Cardiac muscle cell (in vitro differentiated cells and primary cell): ENCODE measurements at regions not wholly inside any gene's neighbourhood (a gene's known extent, or its start where the extent isn't known, plus 50 kb on each side); places are given as distances from the start of the nearest gene placed in this dataset.
"Not testable (repeated sequence)": the region's sequence is repeated elsewhere in the genome, so short reads cannot be mapped to it uniquely, and the experiment has no call there.

Experiments used
- DNase-seq, 2 donors: peaks; one replicate each; pipeline versions ENCODE4 v3.0.0 to v3.0.0-alpha.2; 2010 to 2017; ENCODE audit warnings: low read depth in 1 of 2, low spot score in 1 of 2
- H3K27ac ChIP-seq: fragments of 200-600 bp; sonication (generic); 2 replicates; pipeline ENCODE4 v1.5.1; 2016
- H3K27me3 ChIP-seq: fragments of 200-600 bp; sonication (generic); 2 replicates; pipeline ENCODE4 v1.6.0; 2016; ENCODE audit warnings: control low read depth
- H3K36me3 ChIP-seq: fragments of 200-600 bp; sonication (generic); 2 replicates; pipeline ENCODE4 v1.5.1; 2016; ENCODE audit warnings: control low read depth
- H3K4me1 ChIP-seq: fragments of 200-600 bp; sonication (generic); 2 replicates; pipeline ENCODE4 v1.8.1; 2017; ENCODE audit warnings: low read depth, mild to moderate bottlenecking, mixed run types
- H3K4me3 ChIP-seq: fragments of 200-600 bp; sonication (generic); 2 replicates; pipeline ENCODE4 v1.5.1; 2016; ENCODE audit warnings: mild to moderate bottlenecking
- H3K9me3 ChIP-seq: fragments of 200-600 bp; sonication (generic); 2 replicates; pipeline ENCODE4 v1.5.1; 2017; ENCODE audit warnings: low read depth, mild to moderate bottlenecking, control low read depth
- TF ChIP-seq, protein P1 (sequence below): IDR thresholded peaks from 2 replicates; pipeline ENCODE4 v1.5.1; 2012; ENCODE audit warnings: low read depth, mild to moderate bottlenecking, low read length

DNA sequence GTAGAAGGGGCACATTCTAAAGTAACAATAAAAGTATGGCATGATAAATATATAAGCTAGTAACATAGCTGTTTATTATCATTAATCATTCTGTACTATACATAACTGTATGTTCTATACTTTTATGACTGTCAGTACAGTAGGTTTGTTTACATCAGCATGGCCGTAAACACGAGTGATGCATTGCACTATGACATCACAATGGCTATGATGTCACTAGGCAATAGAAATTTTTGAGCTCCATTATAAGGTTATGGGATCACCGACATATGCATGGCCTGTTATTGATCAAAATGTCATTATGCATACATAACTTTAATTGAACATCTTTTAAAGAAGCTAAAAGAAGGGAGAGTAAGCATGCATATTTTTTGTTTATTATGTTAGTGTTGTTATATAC, 200.1 kb upstream of the SHH start:
- Histone ChIP-seq H3K36me3 (no peaks in the 10 kb centered on the region), H3K9me3 (no peaks in the 10 kb centered on the region), H3K27me3 (no peaks in the 10 kb centered on the region), H3K4me1 (no peaks in the 10 kb centered on the region), H3K4me3 (no peak overlapping the region), H3K27ac (no peak overlapping the region)
- TF ChIP-seq, protein P1, sequence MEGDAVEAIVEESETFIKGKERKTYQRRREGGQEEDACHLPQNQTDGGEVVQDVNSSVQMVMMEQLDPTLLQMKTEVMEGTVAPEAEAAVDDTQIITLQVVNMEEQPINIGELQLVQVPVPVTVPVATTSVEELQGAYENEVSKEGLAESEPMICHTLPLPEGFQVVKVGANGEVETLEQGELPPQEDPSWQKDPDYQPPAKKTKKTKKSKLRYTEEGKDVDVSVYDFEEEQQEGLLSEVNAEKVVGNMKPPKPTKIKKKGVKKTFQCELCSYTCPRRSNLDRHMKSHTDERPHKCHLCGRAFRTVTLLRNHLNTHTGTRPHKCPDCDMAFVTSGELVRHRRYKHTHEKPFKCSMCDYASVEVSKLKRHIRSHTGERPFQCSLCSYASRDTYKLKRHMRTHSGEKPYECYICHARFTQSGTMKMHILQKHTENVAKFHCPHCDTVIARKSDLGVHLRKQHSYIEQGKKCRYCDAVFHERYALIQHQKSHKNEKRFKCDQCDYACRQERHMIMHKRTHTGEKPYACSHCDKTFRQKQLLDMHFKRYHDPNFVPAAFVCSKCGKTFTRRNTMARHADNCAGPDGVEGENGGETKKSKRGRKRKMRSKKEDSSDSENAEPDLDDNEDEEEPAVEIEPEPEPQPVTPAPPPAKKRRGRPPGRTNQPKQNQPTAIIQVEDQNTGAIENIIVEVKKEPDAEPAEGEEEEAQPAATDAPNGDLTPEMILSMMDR: no peak
- no peak for DNase-seq

DNA sequence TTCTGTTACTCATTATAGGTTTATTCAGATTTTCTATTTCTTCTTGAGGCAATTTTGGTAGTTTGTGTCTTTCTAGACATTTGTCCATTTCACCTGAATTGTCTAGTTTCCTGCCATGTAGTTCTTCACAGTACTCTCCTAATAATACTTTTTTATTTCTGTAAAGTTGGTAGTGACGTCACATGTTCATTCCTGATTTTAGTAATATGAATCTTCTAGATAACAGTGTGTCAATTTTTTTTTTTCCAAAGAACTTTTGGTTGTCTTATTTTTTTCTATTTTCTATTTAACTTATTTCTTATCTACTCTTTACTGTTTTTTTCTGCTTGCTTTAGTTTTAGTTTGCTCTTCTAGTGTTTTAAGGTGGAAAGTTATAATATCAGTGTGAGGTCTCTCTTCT, 197.3 kb upstream of the SHH start:
- DNase-seq: no peak
- H3K36me3 ChIP-seq: no peaks in the 10 kb centered on the region
- H3K27ac ChIP-seq: no peak overlapping the region
- TF ChIP-seq, protein P1: no peak
- no peaks in the 10 kb centered on the region for H3K9me3 ChIP-seq
- H3K4me3 ChIP-seq: no peak overlapping the region
- no peaks in the 10 kb centered on the region for H3K4me1 ChIP-seq
- no peaks in the 10 kb centered on the region for H3K27me3 ChIP-seq

GRCh38 chr7:156006876-156007275, 194.6 kb upstream of the SHH start:
- DNase-seq, H3K4me1 ChIP-seq, H3K27ac ChIP-seq, H3K9me3 ChIP-seq, H3K27me3 ChIP-seq, H3K36me3 ChIP-seq, H3K4me3 ChIP-seq: not testable (repeated sequence)

- no peaks in the 10 kb centered on the region for H3K4me1 ChIP-seq
- TF ChIP-seq, protein P1: no peak
- H3K27ac ChIP-seq: no peak overlapping the region
- no peak overlapping the region for H3K4me3 ChIP-seq
- no peaks in the 10 kb centered on the region for H3K36me3 ChIP-seq
- no peaks in the 10 kb centered on the region for H3K27me3 ChIP-seq
- no peak for DNase-seq
- no peaks in the 10 kb centered on the region for H3K9me3 ChIP-seq
Measured at GRCh38 chr7:156006024-156006423, 193.8 kb upstream of the SHH start.

DNA sequence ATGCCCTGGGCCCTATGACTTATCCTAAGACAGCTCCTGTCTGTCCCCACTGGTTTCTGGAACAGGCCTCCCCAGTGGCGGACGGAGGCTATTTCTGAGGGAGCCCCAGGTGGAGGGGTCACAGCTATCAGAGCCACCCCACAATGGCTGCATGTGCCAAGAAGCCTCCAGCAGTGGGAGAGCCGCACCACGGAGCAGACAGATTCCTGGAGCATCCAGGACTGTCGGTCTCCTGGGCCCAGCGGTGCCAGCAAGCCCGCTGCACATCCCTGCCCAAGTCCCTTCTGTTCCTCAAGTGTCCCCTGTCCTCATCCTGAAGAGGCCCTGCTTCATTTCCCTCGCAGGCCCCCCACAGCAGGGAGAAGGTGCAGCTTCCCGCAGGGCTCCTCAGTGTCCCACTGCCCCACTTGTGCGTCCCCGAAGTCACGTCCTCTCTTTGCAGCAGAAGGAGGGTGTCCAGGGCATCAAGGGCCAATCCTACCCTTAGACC, 193.0 kb upstream of the SHH start:
- Histone ChIP-seq H3K4me1 (no peaks in the 10 kb centered on the region), H3K27ac (no peak overlapping the region), H3K4me3 (no peak overlapping the region), H3K9me3 (no peaks in the 10 kb centered on the region), H3K27me3 (no peaks in the 10 kb centered on the region), H3K36me3 (no peaks in the 10 kb centered on the region)
- DNase-seq: no peak
- TF ChIP-seq, protein P1: no peak

- no peaks in the 10 kb centered on the region for H3K9me3 ChIP-seq
- H3K36me3 ChIP-seq: no peaks in the 10 kb centered on the region
- TF ChIP-seq, protein P1: no peak
- no peaks in the 10 kb centered on the region for H3K27me3 ChIP-seq
- H3K4me1 ChIP-seq: no peaks in the 10 kb centered on the region
- no peak overlapping the region for H3K4me3 ChIP-seq
- H3K27ac ChIP-seq: no peak overlapping the region
- DNase-seq: no peak
Measured at GRCh38 chr7:156004265-156005201, 192.3 kb upstream of the SHH start.
